Keratinocyte (primary cell): ENCODE measurements at regions not wholly inside any gene's neighbourhood (a gene's known extent, or its start where the extent isn't known, plus 50 kb on each side); places are given as distances from the start of the nearest gene placed in this dataset.

Experiments used
- DNase-seq: peaks from one replicate; pipeline ENCODE4 v3.0.0-alpha.2; 2011; ENCODE audit warnings: low read depth, missing footprints, low spot score
- FAIRE-seq: peaks from 2 replicates; lab custom pipeline; 2011; peaks lifted over from hg19 to GRCh38; lab: Jason Lieb, UNC
- H2AFZ ChIP-seq: 2 replicates; pipeline ENCODE4 v1.6.0; 2012; ENCODE audit warnings: low read length, control low read depth, inconsistent platforms; ENCODE audit not compliant: control insufficient read depth
- H3K27ac ChIP-seq: 2 replicates; pipeline ENCODE4 v1.5.1; 2011; ENCODE audit warnings: low read length; ENCODE audit not compliant: control insufficient read depth, insufficient read depth
- H3K27me3 ChIP-seq: 3 replicates; pipeline ENCODE4 v1.6.0; 2011; ENCODE audit warnings: low read length; ENCODE audit not compliant: control insufficient read depth, insufficient read depth; ENCODE audit errors: extremely low read depth
- H3K36me3 ChIP-seq, 2 experiments: 2 replicates in 1 of 2; 3 replicates in 1 of 2; pipeline ENCODE4 v1.5.1; 2011; ENCODE audit warnings: low read length in 2 of 2, mild to moderate bottlenecking in 1 of 2; ENCODE audit not compliant: control insufficient read depth in 2 of 2, insufficient read depth in 2 of 2; ENCODE audit errors: extremely low read depth in 1 of 2
- H3K4me1 ChIP-seq: 3 replicates; pipeline ENCODE4 v1.5.1; 2011; ENCODE audit warnings: low read length; ENCODE audit not compliant: control insufficient read depth, insufficient read depth; ENCODE audit errors: extremely low read depth
- H3K4me2 ChIP-seq: 3 replicates; pipeline ENCODE4 v1.6.0; 2011; ENCODE audit warnings: low read depth, low read length; ENCODE audit not compliant: control insufficient read depth, insufficient read depth; ENCODE audit errors: extremely low read depth
- H3K4me3 ChIP-seq, 3 experiments: fragments of 200-600 bp in 1 of 3; sonication (generic) in 1 of 3; 2 replicates in 2 of 3; 3 replicates in 1 of 3; pipeline ENCODE4 v1.5.1; 2011 to 2016; ENCODE audit warnings: low read length in 3 of 3, mild to moderate bottlenecking in 3 of 3, control low read depth in 2 of 3, inconsistent platforms in 1 of 3, low read depth in 1 of 3, mixed read lengths in 1 of 3, mixed run types in 1 of 3, moderate library complexity in 1 of 3; ENCODE audit not compliant: control insufficient read depth in 2 of 3, insufficient read depth in 2 of 3; ENCODE audit errors: extremely low read depth in 1 of 3
- H3K79me2 ChIP-seq: 2 replicates; pipeline ENCODE4 v1.6.0; 2012; ENCODE audit warnings: low read length; ENCODE audit not compliant: control insufficient read depth, insufficient read depth
- H3K9ac ChIP-seq: 3 replicates; pipeline ENCODE4 v1.6.0; 2011; ENCODE audit warnings: low read length; ENCODE audit not compliant: control insufficient read depth, insufficient read depth; ENCODE audit errors: extremely low read depth
- H3K9me1 ChIP-seq: 3 replicates; pipeline ENCODE4 v1.6.0; 2011; ENCODE audit warnings: low read length; ENCODE audit not compliant: control insufficient read depth, insufficient read depth; ENCODE audit errors: extremely low read depth
- H3K9me3 ChIP-seq: 2 replicates; pipeline ENCODE4 v1.5.1; 2012; ENCODE audit warnings: low read depth, low read length; ENCODE audit not compliant: control insufficient read depth
- H4K20me1 ChIP-seq: 3 replicates; pipeline ENCODE4 v1.6.0; 2011; ENCODE audit warnings: low read length; ENCODE audit not compliant: control insufficient read depth, insufficient read depth; ENCODE audit errors: extremely low read depth
- EZH2 ChIP-seq: IDR thresholded peaks from one replicate; pipeline ENCODE4 v1.6.1; 2012; ENCODE audit warnings: inconsistent platforms, mild to moderate bottlenecking, low read length, moderate library complexity
- dilution Hi-C: fragments of 300-500 bp; cut with MboI; formaldehyde crosslinking; loops from one replicate; pipeline ENCODE4 v1.7.0; 2020; ENCODE audit warnings: low sequenced_read_pairs; ENCODE audit not compliant: extremely low pct_ligation_motif_present
- TF ChIP-seq, protein P1 (sequence below), 3 experiments: IDR thresholded peaks in 1 of 3; conservative IDR thresholded peaks in 1 of 3; optimal IDR thresholded peaks in 1 of 3; 2 replicates in 2 of 3; 3 replicates in 1 of 3; pipeline versions ENCODE3 to v1.5.1; 2011; ENCODE audit warnings: low read length in 3 of 3, mild to moderate bottlenecking in 3 of 3, moderate library complexity in 2 of 3, control low read depth in 1 of 3, inconsistent platforms in 1 of 3; ENCODE audit not compliant: insufficient read depth in 2 of 3; ENCODE audit errors: extremely low read depth in 1 of 3

DNA sequence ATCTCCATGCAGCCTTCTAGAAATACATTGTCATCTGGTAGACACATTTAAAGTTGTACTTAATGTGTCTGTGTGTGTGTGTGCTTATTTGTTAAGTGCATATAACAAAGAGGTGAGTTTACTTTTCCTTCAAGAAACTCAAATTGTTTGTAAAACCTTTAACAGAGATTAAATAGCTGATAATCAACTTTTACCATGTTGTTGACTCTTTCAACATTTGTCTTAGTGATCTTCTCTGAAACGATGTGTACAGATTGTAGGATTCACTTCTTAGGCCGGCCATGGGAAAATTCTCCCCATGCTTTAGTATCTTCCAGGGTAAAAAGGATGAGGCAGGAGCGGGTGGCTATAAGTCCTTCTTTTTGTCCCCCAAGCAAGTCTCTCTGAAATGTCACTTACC is 292.9 kb upstream of the MAF start:
- FAIRE-seq (no peak), DNase-seq (no peak)
- Histone ChIP-seq H2AFZ (no peak overlapping the region), H3K27ac (no peak overlapping the region), H3K36me3 (no peaks in the 10 kb centered on the region), H3K9me3 (no peaks in the 10 kb centered on the region), H3K4me2 (no peak overlapping the region), H3K4me3 (no peak overlapping the region), H4K20me1 (no peaks in the 10 kb centered on the region), H3K27me3 (no peaks in the 10 kb centered on the region), H3K4me1 (no peaks in the 10 kb centered on the region), H3K9me1 (no peaks in the 10 kb centered on the region), H3K9ac (no peak overlapping the region), H3K79me2 (no peaks in the 10 kb centered on the region)
- TF ChIP-seq, protein P1, sequence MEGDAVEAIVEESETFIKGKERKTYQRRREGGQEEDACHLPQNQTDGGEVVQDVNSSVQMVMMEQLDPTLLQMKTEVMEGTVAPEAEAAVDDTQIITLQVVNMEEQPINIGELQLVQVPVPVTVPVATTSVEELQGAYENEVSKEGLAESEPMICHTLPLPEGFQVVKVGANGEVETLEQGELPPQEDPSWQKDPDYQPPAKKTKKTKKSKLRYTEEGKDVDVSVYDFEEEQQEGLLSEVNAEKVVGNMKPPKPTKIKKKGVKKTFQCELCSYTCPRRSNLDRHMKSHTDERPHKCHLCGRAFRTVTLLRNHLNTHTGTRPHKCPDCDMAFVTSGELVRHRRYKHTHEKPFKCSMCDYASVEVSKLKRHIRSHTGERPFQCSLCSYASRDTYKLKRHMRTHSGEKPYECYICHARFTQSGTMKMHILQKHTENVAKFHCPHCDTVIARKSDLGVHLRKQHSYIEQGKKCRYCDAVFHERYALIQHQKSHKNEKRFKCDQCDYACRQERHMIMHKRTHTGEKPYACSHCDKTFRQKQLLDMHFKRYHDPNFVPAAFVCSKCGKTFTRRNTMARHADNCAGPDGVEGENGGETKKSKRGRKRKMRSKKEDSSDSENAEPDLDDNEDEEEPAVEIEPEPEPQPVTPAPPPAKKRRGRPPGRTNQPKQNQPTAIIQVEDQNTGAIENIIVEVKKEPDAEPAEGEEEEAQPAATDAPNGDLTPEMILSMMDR (optimal IDR thresholded peaks at IDR 0.05 in 1 of 3, IDR thresholded peaks at IDR 0.05 in 1 of 3, conservative IDR thresholded peaks at IDR 0.05 in 1 of 3; ENCODE audit: extremely low read depth in 1 of 3, insufficient read depth in 2 of 3, low read length in 3 of 3), result no peak
- TF ChIP-seq EZH2, result no peak
- dilution Hi-C loops, result no loop called here

DNA sequence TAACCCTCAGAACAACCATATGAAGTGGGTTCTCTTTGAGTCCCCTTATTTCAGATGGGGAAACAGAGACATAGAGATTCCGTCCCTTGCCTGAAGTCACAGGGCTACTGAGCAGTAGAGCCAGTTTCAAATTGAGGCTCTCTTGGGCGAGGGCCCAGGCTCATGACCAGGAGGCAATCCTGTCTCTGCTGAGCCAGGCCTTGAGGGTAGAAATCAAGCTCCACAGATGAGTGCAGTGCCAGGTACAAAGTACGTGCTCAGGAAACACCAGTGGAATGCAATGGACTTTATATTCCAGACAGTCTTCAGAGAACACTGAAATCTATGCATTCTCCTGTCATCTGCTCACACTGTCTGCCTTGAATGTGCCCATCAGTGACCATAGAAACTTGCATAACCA is 291.7 kb upstream of the MAF start:
- Histone ChIP-seq H3K9me1 (no peaks in the 10 kb centered on the region), H3K4me2 (no peak overlapping the region), H3K79me2 (no peaks in the 10 kb centered on the region), H3K27me3 (no peaks in the 10 kb centered on the region), H3K9ac (no peak overlapping the region), H3K9me3 (no peaks in the 10 kb centered on the region), H3K4me3 (no peak overlapping the region), H2AFZ (no peak overlapping the region), H3K36me3 (no peaks in the 10 kb centered on the region), H3K4me1 (no peaks in the 10 kb centered on the region), H3K27ac (no peak overlapping the region), H4K20me1 (no peaks in the 10 kb centered on the region)
- dilution Hi-C loops, result no loop called here
- FAIRE-seq (no peak), DNase-seq (no peak)
- TF ChIP-seq, protein P1 (optimal IDR thresholded peaks at IDR 0.05 in 1 of 3, IDR thresholded peaks at IDR 0.05 in 1 of 3, conservative IDR thresholded peaks at IDR 0.05 in 1 of 3; ENCODE audit: extremely low read depth in 1 of 3, insufficient read depth in 2 of 3, low read length in 3 of 3), result no peak
- no peak for TF ChIP-seq EZH2
